ENCODE measurements at regions not wholly inside any gene's neighbourhood (a gene's known extent, or its start where the extent isn't known, plus 50 kb on each side); places are given as distances from the start of the nearest gene placed in this dataset.

- no peak for TF ChIP-seq SP1 (CRISPR knock-in tag; conservative IDR thresholded peaks at IDR 0.05)
- no peak for TF ChIP-seq CTCF (IDR thresholded peaks at IDR 0.05)
- no peak for TF ChIP-seq ATF2 (CRISPR knock-in tag; IDR thresholded peaks at IDR 0.05; ENCODE audit: borderline replicate concordance, low read depth)
- no peak for TF ChIP-seq ZBTB43 (CRISPR knock-in tag; IDR thresholded peaks at IDR 0.05)
- TF ChIP-seq JUN (CRISPR knock-in tag; IDR thresholded peaks at IDR 0.05), result no peak
- no peak for TF ChIP-seq ZNF121 (CRISPR knock-in tag; IDR thresholded peaks at IDR 0.05)
- TF ChIP-seq SOX15 (CRISPR knock-in tag; IDR thresholded peaks at IDR 0.05), result no peak
- no peak for TF ChIP-seq IRF1 (CRISPR knock-in tag; IDR thresholded peaks at IDR 0.05)
- no peak for TF ChIP-seq ATF3 (CRISPR knock-in tag; conservative IDR thresholded peaks at IDR 0.05)
Observed at GRCh38 chr2:236847538-236848263, 238.0 kb upstream of the COPS8 start.
